CD14-positive monocyte (primary cell): ENCODE measurements at regions not wholly inside any gene's neighbourhood (a gene's known extent, or its start where the extent isn't known, plus 50 kb on each side); places are given as distances from the start of the nearest gene placed in this dataset.

Experiments
- DNase-seq, 3 donors: peaks; one replicate each; pipeline ENCODE4 v3.0.0-alpha.2; 2011 to 2022
- H2AFZ ChIP-seq: 2 replicates; pipeline ENCODE4 v1.6.0; 2012; ENCODE audit warnings: mild to moderate bottlenecking, low read depth, low read length, inconsistent platforms; ENCODE audit not compliant: insufficient read depth, poor library complexity, severe bottlenecking
- H3K27ac ChIP-seq, 2 donors: 1 replicate in 1 of 2; 2 replicates in 1 of 2; pipeline ENCODE4 v1.5.1; 2012 to 2013; ENCODE audit warnings: low read length in 2 of 2, control low read depth in 1 of 2, inconsistent platforms in 1 of 2, low read depth in 1 of 2, mild to moderate bottlenecking in 1 of 2
- H3K27me3 ChIP-seq, 2 donors: one replicate each; pipeline versions ENCODE4 v1.6.0 to v1.6.1; 2011 to 2013; ENCODE audit warnings: low read length in 2 of 2; ENCODE audit not compliant: control insufficient read depth in 2 of 2, insufficient read depth in 2 of 2
- H3K36me3 ChIP-seq, 2 donors: replicated peaks in 1 of 2; 1 replicate in 1 of 2; 2 replicates in 1 of 2; pipeline versions ENCODE4 v1.5.1 to v1.6.1; 2012 to 2013; ENCODE audit warnings: low read length in 2 of 2, control low read depth in 1 of 2, inconsistent platforms in 1 of 2, mild to moderate bottlenecking in 1 of 2; ENCODE audit not compliant: insufficient read depth in 2 of 2, control insufficient read depth in 1 of 2
- H3K4me1 ChIP-seq, 2 donors: 1 replicate in 1 of 2; 2 replicates in 1 of 2; pipeline versions ENCODE4 v1.5.1 to v1.6.1; 2012 to 2013; ENCODE audit warnings: low read length in 2 of 2, control low read depth in 1 of 2, inconsistent platforms in 1 of 2, mild to moderate bottlenecking in 1 of 2, moderate library complexity in 1 of 2; ENCODE audit not compliant: insufficient read depth in 2 of 2, control insufficient read depth in 1 of 2
- H3K4me2 ChIP-seq: replicated peaks from 2 replicates; pipeline ENCODE3; 2012; ENCODE audit warnings: low read length, moderate library complexity, mild to moderate bottlenecking; ENCODE audit not compliant: poor library complexity, severe bottlenecking; ENCODE audit errors: extremely low read depth
- H3K4me3 ChIP-seq, 3 experiments: fragments of 200-600 bp in 1 of 3; sonication (generic) in 1 of 3; replicated peaks in 1 of 3; 1 replicate in 2 of 3; 2 replicates in 1 of 3; pipeline ENCODE4 v1.5.1; 2011 to 2013; ENCODE audit warnings: low read length in 3 of 3, mild to moderate bottlenecking in 3 of 3, control low read depth in 2 of 3, low read depth in 2 of 3, inconsistent platforms in 1 of 3, moderate library complexity in 1 of 3
- H3K79me2 ChIP-seq: 2 replicates; pipeline ENCODE4 v1.6.0; 2012; ENCODE audit warnings: mild to moderate bottlenecking, control low read depth, inconsistent platforms, low read length, moderate library complexity; ENCODE audit not compliant: insufficient read depth
- H3K9ac ChIP-seq: 2 replicates; pipeline ENCODE4 v1.6.0; 2017; ENCODE audit warnings: low read length, mild to moderate bottlenecking; ENCODE audit not compliant: insufficient read depth, poor library complexity, severe bottlenecking
- H3K9me3 ChIP-seq, 2 donors: replicated peaks in 1 of 2; 1 replicate in 1 of 2; 2 replicates in 1 of 2; pipeline versions ENCODE4 v1.5.1 to v1.6.1; 2012 to 2013; ENCODE audit warnings: low read length in 2 of 2, control low read depth in 1 of 2; ENCODE audit not compliant: control insufficient read depth in 1 of 2, insufficient read depth in 1 of 2
- H4K20me1 ChIP-seq: 2 replicates; pipeline ENCODE4 v1.6.0; 2012; ENCODE audit warnings: mild to moderate bottlenecking, low read length, control low read depth, moderate library complexity; ENCODE audit not compliant: insufficient read depth
- H3K27ac Mint-ChIP-seq, 7 donors: one replicate each; pipeline ENCODE4 v1.8.0; 2020; ENCODE audit warnings: mild to moderate bottlenecking in 7 of 7, mixed read lengths in 7 of 7, moderate library complexity in 6 of 7, inconsistent platforms in 2 of 7
- H3K27me3 Mint-ChIP-seq, 3 donors: one replicate each; pipeline ENCODE4 v1.8.0; 2021 to 2022; ENCODE audit warnings: low read depth in 3 of 3, mild to moderate bottlenecking in 3 of 3, mixed read lengths in 3 of 3, moderate library complexity in 3 of 3, inconsistent platforms in 1 of 3
- H3K36me3 Mint-ChIP-seq, 2 donors: one replicate each; pipeline ENCODE4 v1.8.0; 2020; ENCODE audit warnings: mixed read lengths in 2 of 2, inconsistent platforms in 1 of 2, mild to moderate bottlenecking in 1 of 2
- H3K4me1 Mint-ChIP-seq: one replicate; pipeline ENCODE4 v1.8.0; 2020; ENCODE audit warnings: mild to moderate bottlenecking, mixed read lengths
- H3K4me3 Mint-ChIP-seq, 2 donors: one replicate each; pipeline ENCODE4 v1.8.0; 2020; ENCODE audit warnings: mild to moderate bottlenecking in 2 of 2, mixed read lengths in 2 of 2, moderate library complexity in 1 of 2
- H3K9me3 Mint-ChIP-seq, 7 donors: one replicate each; pipeline ENCODE4 v1.8.0; 2020 to 2022; ENCODE audit warnings: mixed read lengths in 7 of 7, mild to moderate bottlenecking in 6 of 7, moderate library complexity in 6 of 7, inconsistent platforms in 2 of 7
- CTCF ChIP-seq: fragments of 200-600 bp; IDR thresholded peaks from one replicate; pipeline ENCODE4 v1.8.0; 2022; ENCODE audit warnings: antibody characterized with exemption, mild to moderate bottlenecking
- WGBS: methylation state at CpG from one replicate; pipeline ENCODE4 v1.1.5; 2013; ENCODE audit warnings: missing lambda C conversion rate; ENCODE audit not compliant: insufficient coverage; 5-methylcytosine and 5-hydroxymethylcytosine counted together
- intact Hi-C, 2 donors: fragments of 100-400 bp; cut with micrococcal nuclease; formaldehyde crosslinking; loops; one replicate each; pipeline versions ENCODE4 v1.15.0 to v1.15.1; 2023

DNA sequence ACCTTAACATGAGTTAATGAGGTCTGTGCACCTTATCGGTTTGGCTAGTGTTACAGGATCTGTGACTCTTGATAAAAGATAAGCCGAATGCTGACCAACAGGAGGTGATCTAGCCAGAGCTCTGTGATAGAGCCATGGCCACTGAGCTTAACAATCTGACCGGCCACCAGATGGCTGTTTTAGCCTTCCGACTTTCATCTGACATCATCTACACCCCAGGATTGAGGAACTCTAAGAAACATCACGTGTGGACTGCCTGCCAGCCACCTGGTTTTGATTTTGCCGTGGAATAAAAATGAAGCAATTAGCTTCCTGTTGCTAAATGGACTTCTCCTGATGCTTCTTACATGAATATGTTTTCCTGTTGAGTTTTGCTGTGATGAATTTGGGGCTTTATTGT, 281.3 kb downstream of the CEMIP2 start:
- intact Hi-C loops, result no loop called here
- WGBS, result 40% methylated on average over 4 of the region's 6 CpGs

DNA sequence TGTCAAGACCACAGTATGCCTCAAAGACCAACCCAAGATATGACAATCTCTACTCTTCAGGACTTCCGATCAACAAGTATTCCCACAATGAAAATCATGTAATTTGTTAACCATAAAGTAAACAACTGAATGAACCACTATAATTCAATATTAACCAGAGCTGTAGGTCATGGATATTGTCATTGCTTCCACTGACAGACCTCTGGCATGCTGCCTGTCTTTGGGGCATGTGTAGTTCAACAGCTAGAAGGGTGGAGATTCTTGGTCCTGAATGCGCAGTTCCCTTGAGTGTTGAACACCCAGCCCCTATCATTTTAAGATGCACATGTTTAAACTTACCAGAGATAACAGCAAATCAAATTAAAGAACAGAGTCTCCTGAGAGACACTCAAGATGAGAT, 283.0 kb downstream of the CEMIP2 start:
- no peaks in the 10 kb centered on the region for H3K79me2 ChIP-seq
- DNase-seq, result no peak
- intact Hi-C loops, result no loop called here

More for the DNA sequence above, 281.3 kb downstream of the CEMIP2 start:
- Histone ChIP-seq H2AFZ (no peak overlapping the region), H3K4me3 (no peak overlapping the region), H3K9ac (no peak overlapping the region), H3K4me1 (peaks cover 4 to 5% of the 10 kb centered on the region in 2 donors), H3K27ac (no peak overlapping the region), H3K27me3 (no peaks in the 10 kb centered on the region), H3K4me2 (no peak overlapping the region), H3K36me3 (no peaks in the 10 kb centered on the region), H4K20me1 (no peaks in the 10 kb centered on the region), H3K9me3 (no peaks in the 10 kb centered on the region), H3K79me2 (no peaks in the 10 kb centered on the region)
- no peak overlapping the region for H3K27ac Mint-ChIP-seq
- H3K4me1 Mint-ChIP-seq, result peaks cover 6% of the 10 kb centered on the region
- no peak overlapping the region for H3K4me3 Mint-ChIP-seq
- H3K36me3 Mint-ChIP-seq, result no peaks in the 10 kb centered on the region
- peaks cover 0 to 3% (median 0%) of the 10 kb centered on the region in 7 donors for H3K9me3 Mint-ChIP-seq
- DNase-seq, result peak; percentile 0 to 55 (median 4)
- peaks cover 0 to 9% (median 6%) of the 10 kb centered on the region in 3 donors for H3K27me3 Mint-ChIP-seq
- no peak for TF ChIP-seq CTCF

More for the DNA sequence above, 283.0 kb downstream of the CEMIP2 start:
- Histone ChIP-seq H3K36me3 (no peaks in the 10 kb centered on the region), H3K27me3 (no peaks in the 10 kb centered on the region), H4K20me1 (no peaks in the 10 kb centered on the region), H3K4me1 (peaks cover 4 to 5% of the 10 kb centered on the region in 2 donors), H2AFZ (no peak overlapping the region), H3K9me3 (no peaks in the 10 kb centered on the region), H3K9ac (no peak overlapping the region), H3K4me2 (no peak overlapping the region), H3K27ac (no peak overlapping the region), H3K4me3 (no peak overlapping the region)
- peaks cover 4% of the 10 kb centered on the region for H3K4me1 Mint-ChIP-seq
- no peak overlapping the region for H3K4me3 Mint-ChIP-seq
- TF ChIP-seq CTCF, result no peak
- WGBS, result 100% methylated on average over 1 of the region's 2 CpGs
- no peaks in the 10 kb centered on the region for H3K36me3 Mint-ChIP-seq
- H3K27me3 Mint-ChIP-seq, result peaks cover 0 to 9% (median 4%) of the 10 kb centered on the region in 3 donors
- peaks cover 0 to 3% (median 0%) of the 10 kb centered on the region in 7 donors for H3K9me3 Mint-ChIP-seq
- H3K27ac Mint-ChIP-seq, result no peak overlapping the region
